KMS-11 (cell line): ENCODE measurements at regions not wholly inside any gene's neighbourhood (a gene's known extent, or its start where the extent isn't known, plus 50 kb on each side); places are given as distances from the start of the nearest gene placed in this dataset.

Source experiments
- H2AFZ ChIP-seq: fragments of 200-600 bp; sonication (generic); 2 replicates; pipeline ENCODE4 v1.6.1; 2016; ENCODE audit warnings: antibody characterized with exemption, mixed run types, low read depth
- H3K27ac ChIP-seq: fragments of 200-600 bp; sonication (generic); 2 replicates; pipeline ENCODE4 v1.6.1; 2016; ENCODE audit warnings: mild to moderate bottlenecking, mixed run types
- H3K27me3 ChIP-seq: fragments of 200-600 bp; sonication (generic); 2 replicates; pipeline ENCODE4 v1.6.1; 2017; ENCODE audit warnings: mild to moderate bottlenecking, low read depth, mixed run types, moderate library complexity; ENCODE audit not compliant: insufficient read depth
- H3K36me3 ChIP-seq: fragments of 200-600 bp; sonication (generic); 2 replicates; pipeline ENCODE4 v1.6.1; 2017; ENCODE audit warnings: mild to moderate bottlenecking, mixed run types; ENCODE audit not compliant: insufficient read depth
- H3K4me1 ChIP-seq: fragments of 200-600 bp; sonication (generic); 2 replicates; pipeline ENCODE4 v1.6.1; 2016; ENCODE audit warnings: mild to moderate bottlenecking, low read depth, mixed run types; ENCODE audit not compliant: poor library complexity, severe bottlenecking
- H3K4me2 ChIP-seq: fragments of 200-600 bp; sonication (generic); 2 replicates; pipeline ENCODE4 v1.7.0; 2016; ENCODE audit warnings: mild to moderate bottlenecking, mixed run types
- H3K4me3 ChIP-seq: fragments of 200-600 bp; sonication (generic); IDR thresholded peaks from 2 replicates; pipeline ENCODE4 v1.6.1; 2017; ENCODE audit warnings: low read depth, low read length, mixed read lengths; ENCODE audit not compliant: insufficient read depth
- H3K79me2 ChIP-seq: fragments of 200-600 bp; sonication (generic); 2 replicates; pipeline ENCODE4 v1.6.1; 2016; ENCODE audit warnings: low read depth, mixed run types; ENCODE audit not compliant: insufficient read depth
- H3K9ac ChIP-seq: fragments of 200-600 bp; sonication (generic); 2 replicates; pipeline ENCODE4 v1.6.1; 2016; ENCODE audit warnings: mild to moderate bottlenecking, mixed run types
- H4K20me1 ChIP-seq: fragments of 200-600 bp; sonication (generic); 2 replicates; pipeline ENCODE4 v1.6.1; 2016; ENCODE audit warnings: mild to moderate bottlenecking, mixed run types; ENCODE audit not compliant: insufficient read depth
- TF ChIP-seq, protein P1 (sequence below): fragments of 200-600 bp; sonication (generic); conservative IDR thresholded peaks from 2 replicates; pipeline ENCODE4 v1.6.1; 2017; ENCODE audit warnings: low read depth, mild to moderate bottlenecking, antibody characterized with exemption, low read length, moderate library complexity, mixed read lengths

- H3K9ac ChIP-seq = no peak overlapping the region
- H2AFZ ChIP-seq = no peak overlapping the region
- no peaks in the 10 kb centered on the region for H4K20me1 ChIP-seq
- H3K27ac ChIP-seq = no peak overlapping the region
- H3K4me2 ChIP-seq = no peak overlapping the region
- TF ChIP-seq, protein P1, sequence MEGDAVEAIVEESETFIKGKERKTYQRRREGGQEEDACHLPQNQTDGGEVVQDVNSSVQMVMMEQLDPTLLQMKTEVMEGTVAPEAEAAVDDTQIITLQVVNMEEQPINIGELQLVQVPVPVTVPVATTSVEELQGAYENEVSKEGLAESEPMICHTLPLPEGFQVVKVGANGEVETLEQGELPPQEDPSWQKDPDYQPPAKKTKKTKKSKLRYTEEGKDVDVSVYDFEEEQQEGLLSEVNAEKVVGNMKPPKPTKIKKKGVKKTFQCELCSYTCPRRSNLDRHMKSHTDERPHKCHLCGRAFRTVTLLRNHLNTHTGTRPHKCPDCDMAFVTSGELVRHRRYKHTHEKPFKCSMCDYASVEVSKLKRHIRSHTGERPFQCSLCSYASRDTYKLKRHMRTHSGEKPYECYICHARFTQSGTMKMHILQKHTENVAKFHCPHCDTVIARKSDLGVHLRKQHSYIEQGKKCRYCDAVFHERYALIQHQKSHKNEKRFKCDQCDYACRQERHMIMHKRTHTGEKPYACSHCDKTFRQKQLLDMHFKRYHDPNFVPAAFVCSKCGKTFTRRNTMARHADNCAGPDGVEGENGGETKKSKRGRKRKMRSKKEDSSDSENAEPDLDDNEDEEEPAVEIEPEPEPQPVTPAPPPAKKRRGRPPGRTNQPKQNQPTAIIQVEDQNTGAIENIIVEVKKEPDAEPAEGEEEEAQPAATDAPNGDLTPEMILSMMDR = no peak
- no peaks in the 10 kb centered on the region for H3K79me2 ChIP-seq
- peaks cover 4% of the 10 kb centered on the region for H3K4me1 ChIP-seq
- no peaks in the 10 kb centered on the region for H3K27me3 ChIP-seq
- no peaks in the 10 kb centered on the region for H3K36me3 ChIP-seq
- H3K4me3 ChIP-seq = no peak overlapping the region
Measured at GRCh38 chr6:53727748-53728147, 62.2 kb upstream of the KLHL31 start.

GRCh38 chr6:53725791-53726575 is 60.4 kb upstream of the KLHL31 start:
- Histone ChIP-seq H3K9ac (no peak overlapping the region), H3K27ac (no peak overlapping the region), H4K20me1 (no peaks in the 10 kb centered on the region), H3K36me3 (no peaks in the 10 kb centered on the region), H3K4me2 (no peak overlapping the region), H3K79me2 (no peaks in the 10 kb centered on the region), H3K4me3 (no peak overlapping the region), H3K27me3 (no peaks in the 10 kb centered on the region), H3K4me1 (peaks cover 4% of the 10 kb centered on the region), H2AFZ (no peak overlapping the region)
- TF ChIP-seq, protein P1 = peak; percentile 87

DNA sequence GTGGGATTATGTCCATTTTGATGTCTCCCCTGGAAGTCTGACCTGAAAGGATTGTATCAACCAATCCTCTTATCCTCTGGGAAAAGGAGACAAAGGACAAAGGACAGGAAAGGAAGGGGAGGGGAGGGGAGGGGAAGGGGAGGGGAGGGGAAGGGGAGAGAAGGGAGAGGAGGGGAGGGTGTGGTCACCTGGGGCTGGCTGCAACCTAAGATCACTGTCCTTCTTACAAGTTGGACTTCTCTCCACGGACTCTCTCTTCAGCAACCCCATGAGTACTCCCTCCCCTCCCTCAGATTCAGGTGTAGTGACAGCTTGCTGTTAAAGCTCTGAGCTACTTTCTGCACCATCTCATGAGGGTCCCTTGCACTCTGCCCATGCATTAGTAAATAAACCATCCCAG is 58.9 kb upstream of the KLHL31 start:
- Histone ChIP-seq H3K9ac (no peak overlapping the region), H3K4me3 (no peak overlapping the region), H2AFZ (no peak overlapping the region), H3K4me2 (no peak overlapping the region), H3K36me3 (no peaks in the 10 kb centered on the region), H3K27me3 (no peaks in the 10 kb centered on the region), H3K79me2 (no peaks in the 10 kb centered on the region), H3K4me1 (peaks cover 6% of the 10 kb centered on the region), H4K20me1 (no peaks in the 10 kb centered on the region), H3K27ac (no peak overlapping the region)
- TF ChIP-seq, protein P1 = no peak

DNA sequence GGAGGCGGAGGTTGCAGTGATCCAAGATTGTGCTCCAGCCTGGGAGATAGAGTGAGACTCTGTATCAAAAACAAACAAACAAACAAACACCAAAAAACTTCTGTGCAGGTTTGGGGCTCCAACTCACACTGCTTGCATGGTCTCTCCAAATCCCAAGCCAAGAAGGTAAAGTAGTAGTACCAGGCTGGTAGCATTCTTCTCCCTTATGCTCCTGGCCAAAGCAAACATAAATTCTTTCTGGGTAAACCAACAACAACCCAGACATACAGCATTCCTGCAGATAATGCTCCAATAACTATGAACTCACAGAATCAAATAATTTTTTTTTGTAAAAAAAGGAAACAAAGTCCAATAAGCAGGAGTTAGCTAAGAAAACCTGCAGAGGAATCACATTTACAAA is 57.8 kb upstream of the KLHL31 start:
- TF ChIP-seq, protein P1 = no peak
- Histone ChIP-seq H3K79me2 (no peaks in the 10 kb centered on the region), H2AFZ (no peak overlapping the region), H3K4me1 (peaks cover 16% of the 10 kb centered on the region), H3K27ac (no peak overlapping the region), H3K9ac (no peak overlapping the region), H3K4me3 (no peak overlapping the region), H4K20me1 (no peaks in the 10 kb centered on the region), H3K27me3 (no peaks in the 10 kb centered on the region), H3K4me2 (no peak overlapping the region), H3K36me3 (no peaks in the 10 kb centered on the region)
